GM12864 (cell line): ENCODE measurements at regions not wholly inside any gene's neighbourhood (a gene's known extent, or its start where the extent isn't known, plus 50 kb on each side); places are given as distances from the start of the nearest gene placed in this dataset.
"Not testable (repeated sequence)": the region's sequence is repeated elsewhere in the genome, so short reads cannot be mapped to it uniquely, and the experiment has no call there.

Experiments used
- DNase-seq: peaks from one replicate; pipeline ENCODE4 v3.0.0-alpha.2; 2011; ENCODE audit warnings: low read depth
- H3K4me3 ChIP-seq: 2 replicates; pipeline ENCODE4 v1.5.1; 2011; ENCODE audit warnings: mild to moderate bottlenecking, low read depth, low read length, control low read depth
- TF ChIP-seq, protein P1 (sequence below): IDR thresholded peaks from 2 replicates; pipeline ENCODE4 v1.5.1; 2011; ENCODE audit warnings: low read depth, mild to moderate bottlenecking, moderate library complexity, low read length, control low read depth, inconsistent platforms; ENCODE audit errors: missing control alignments

DNA sequence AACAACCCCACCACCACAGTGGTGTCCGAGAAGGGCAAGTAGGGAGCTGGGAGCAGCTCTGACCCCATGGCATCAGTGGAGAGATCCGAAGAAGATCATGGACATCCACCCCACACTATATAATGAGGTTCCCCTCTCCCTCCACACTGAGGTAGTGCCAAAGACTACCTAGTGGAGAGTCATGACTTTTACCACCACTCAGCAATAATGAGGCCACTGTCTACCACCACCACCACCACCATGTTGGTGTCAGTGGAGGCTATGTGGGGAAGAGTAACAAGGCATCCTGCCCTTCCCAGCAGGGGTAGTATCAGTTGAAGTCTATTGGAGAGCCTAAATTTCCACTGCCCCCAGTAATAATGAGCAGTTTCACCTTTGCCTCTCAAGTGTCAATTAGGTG lies 321.7 kb upstream of the ZC3H15 start:
- DNase-seq = no peak
- TF ChIP-seq, protein P1, sequence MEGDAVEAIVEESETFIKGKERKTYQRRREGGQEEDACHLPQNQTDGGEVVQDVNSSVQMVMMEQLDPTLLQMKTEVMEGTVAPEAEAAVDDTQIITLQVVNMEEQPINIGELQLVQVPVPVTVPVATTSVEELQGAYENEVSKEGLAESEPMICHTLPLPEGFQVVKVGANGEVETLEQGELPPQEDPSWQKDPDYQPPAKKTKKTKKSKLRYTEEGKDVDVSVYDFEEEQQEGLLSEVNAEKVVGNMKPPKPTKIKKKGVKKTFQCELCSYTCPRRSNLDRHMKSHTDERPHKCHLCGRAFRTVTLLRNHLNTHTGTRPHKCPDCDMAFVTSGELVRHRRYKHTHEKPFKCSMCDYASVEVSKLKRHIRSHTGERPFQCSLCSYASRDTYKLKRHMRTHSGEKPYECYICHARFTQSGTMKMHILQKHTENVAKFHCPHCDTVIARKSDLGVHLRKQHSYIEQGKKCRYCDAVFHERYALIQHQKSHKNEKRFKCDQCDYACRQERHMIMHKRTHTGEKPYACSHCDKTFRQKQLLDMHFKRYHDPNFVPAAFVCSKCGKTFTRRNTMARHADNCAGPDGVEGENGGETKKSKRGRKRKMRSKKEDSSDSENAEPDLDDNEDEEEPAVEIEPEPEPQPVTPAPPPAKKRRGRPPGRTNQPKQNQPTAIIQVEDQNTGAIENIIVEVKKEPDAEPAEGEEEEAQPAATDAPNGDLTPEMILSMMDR = no peak
- H3K4me3 ChIP-seq = no peak overlapping the region

GRCh38 chr2:186170693-186171092 lies 315.4 kb upstream of the ZC3H15 start:
- DNase-seq = no peak
- no peak overlapping the region for H3K4me3 ChIP-seq
- TF ChIP-seq, protein P1 = no peak

DNA sequence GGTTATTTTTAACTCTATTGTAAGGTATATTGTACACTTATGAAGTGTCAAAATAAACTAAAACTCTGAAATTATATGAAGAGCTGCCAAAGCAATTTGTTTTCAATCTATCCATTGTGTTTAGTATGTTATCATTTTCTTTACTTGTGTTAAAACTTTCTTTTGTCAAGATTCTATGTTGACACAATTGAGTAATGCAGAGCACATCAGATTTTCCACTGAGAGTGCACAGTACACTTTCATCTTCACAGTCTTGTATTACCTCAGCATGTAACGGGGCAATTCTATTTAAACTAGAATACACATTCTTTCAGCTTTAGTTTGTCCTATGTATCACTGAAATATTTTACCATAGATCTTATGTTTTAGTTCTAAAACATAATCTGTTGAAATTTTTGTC lies 304.4 kb upstream of the ZC3H15 start:
- TF ChIP-seq, protein P1 = no peak
- DNase-seq = no peak
- H3K4me3 ChIP-seq = no peak overlapping the region

GRCh38 chr2:186182366-186182765 lies 303.7 kb upstream of the ZC3H15 start:
- not testable (repeated sequence) for DNase-seq, H3K4me3 ChIP-seq

GRCh38 chr2:186183406-186183805 lies 302.7 kb upstream of the ZC3H15 start:
- TF ChIP-seq, protein P1 = no peak
- H3K4me3 ChIP-seq = no peak overlapping the region
- DNase-seq = no peak

GRCh38 chr2:186187854-186188253 lies 298.2 kb upstream of the ZC3H15 start:
- no peak overlapping the region for H3K4me3 ChIP-seq
- TF ChIP-seq, protein P1 = no peak
- DNase-seq = no peak

GRCh38 chr2:186189816-186190215 lies 296.2 kb upstream of the ZC3H15 start:
- TF ChIP-seq, protein P1 = no peak
- no peak overlapping the region for H3K4me3 ChIP-seq
- no peak for DNase-seq

DNA sequence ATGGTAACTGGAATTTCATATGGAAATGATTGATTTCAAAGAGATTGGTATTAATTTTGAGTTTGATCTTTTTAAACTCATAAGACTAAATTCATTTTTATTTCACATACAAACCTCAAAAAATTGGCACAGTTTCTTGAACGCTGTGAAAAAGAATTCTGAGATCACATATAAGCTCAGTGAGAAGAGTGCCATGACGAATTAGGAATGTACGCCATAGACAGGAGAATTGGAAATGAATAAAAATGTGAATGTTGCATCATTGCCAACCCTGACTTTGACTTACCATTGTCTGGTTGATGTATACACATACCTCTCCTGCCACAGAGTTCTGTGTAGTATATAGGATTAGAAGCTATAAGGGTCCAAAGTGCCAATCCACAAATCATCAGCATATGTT lies 290.4 kb upstream of the ZC3H15 start:
- TF ChIP-seq, protein P1 = no peak
- no peak for DNase-seq
- H3K4me3 ChIP-seq = no peak overlapping the region
